Mesothelial cell of epicardium (in vitro differentiated cells): ENCODE measurements at regions not wholly inside any gene's neighbourhood (a gene's known extent, or its start where the extent isn't known, plus 50 kb on each side); places are given as distances from the start of the nearest gene placed in this dataset.
A peak's percentile ranks its signal among the peaks of the same experiment; 100 is the strongest.
"Not testable (repeated sequence)": the region's sequence is repeated elsewhere in the genome, so short reads cannot be mapped to it uniquely, and the experiment has no call there.

Source experiments
- DNase-seq, 2 experiments: peaks; one replicate each; pipeline ENCODE4 v3.0.0; 2021; ENCODE audit warnings: low spot score in 2 of 2; ENCODE audit not compliant: unreplicated experiment in 2 of 2
- H3K27ac Mint-ChIP-seq: 2 replicates; pipeline ENCODE4 v1.8.0; 2021; ENCODE audit warnings: mixed read lengths
- H3K27me3 Mint-ChIP-seq: 2 replicates; pipeline ENCODE4 v1.8.0; 2021; ENCODE audit warnings: low read depth, mixed read lengths
- H3K36me3 Mint-ChIP-seq: 2 replicates; pipeline ENCODE4 v1.8.0; 2021; ENCODE audit warnings: mixed read lengths
- H3K4me1 Mint-ChIP-seq: 2 replicates; pipeline ENCODE4 v1.8.0; 2021; ENCODE audit warnings: mixed read lengths
- H3K4me3 Mint-ChIP-seq: 2 replicates; pipeline ENCODE4 v1.8.0; 2021; ENCODE audit warnings: mild to moderate bottlenecking, moderate library complexity, mixed read lengths
- H3K9me3 Mint-ChIP-seq: 2 replicates; pipeline ENCODE4 v1.8.0; 2021; ENCODE audit warnings: mixed read lengths
- TF ChIP-seq, protein P1 (sequence below): fragments of 200-600 bp; sonication (generic); IDR thresholded peaks from one replicate; pipeline ENCODE4 v1.5.0; 2021; ENCODE audit warnings: antibody characterized with exemption; ENCODE audit not compliant: unreplicated experiment

DNA sequence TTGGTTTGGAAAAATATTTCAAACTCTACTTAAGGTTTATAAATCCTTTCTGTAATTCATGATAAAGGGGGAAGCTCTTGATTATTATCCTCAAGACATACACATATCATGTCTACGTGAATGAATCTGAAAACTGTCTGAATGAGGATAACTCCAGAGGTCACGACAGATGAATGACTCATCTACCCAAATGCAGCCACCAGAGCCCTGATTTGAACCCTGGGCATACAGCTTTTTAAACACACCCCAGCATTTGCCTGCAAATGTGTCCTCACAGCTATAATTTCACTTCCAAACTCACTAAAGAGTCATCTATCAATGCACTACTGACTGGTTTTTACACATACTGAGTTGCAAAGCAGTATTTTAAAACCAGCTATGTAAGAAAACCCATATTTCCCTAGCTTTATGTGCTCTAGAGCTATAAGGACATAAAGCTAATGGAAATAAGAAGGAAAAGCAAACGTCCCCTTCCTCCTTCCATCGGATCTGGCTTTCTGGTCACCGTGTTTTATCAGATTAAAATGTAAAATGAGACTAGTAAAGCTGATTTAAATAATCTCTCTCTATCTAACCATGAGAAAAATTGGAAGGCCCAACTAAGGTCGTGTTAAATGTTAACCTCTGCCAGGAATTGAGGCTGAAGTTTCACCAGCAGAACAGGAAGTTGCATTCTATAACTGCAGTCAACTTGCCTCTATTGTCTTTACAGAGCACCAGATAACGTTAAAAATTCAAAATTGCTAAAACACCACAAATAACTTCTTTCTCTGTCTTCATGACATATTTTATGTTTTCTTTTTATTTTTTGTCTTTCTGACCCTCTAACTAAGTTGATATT is 63.1 kb upstream of the SPP1 start:
- no peak for DNase-seq
- TF ChIP-seq, protein P1, sequence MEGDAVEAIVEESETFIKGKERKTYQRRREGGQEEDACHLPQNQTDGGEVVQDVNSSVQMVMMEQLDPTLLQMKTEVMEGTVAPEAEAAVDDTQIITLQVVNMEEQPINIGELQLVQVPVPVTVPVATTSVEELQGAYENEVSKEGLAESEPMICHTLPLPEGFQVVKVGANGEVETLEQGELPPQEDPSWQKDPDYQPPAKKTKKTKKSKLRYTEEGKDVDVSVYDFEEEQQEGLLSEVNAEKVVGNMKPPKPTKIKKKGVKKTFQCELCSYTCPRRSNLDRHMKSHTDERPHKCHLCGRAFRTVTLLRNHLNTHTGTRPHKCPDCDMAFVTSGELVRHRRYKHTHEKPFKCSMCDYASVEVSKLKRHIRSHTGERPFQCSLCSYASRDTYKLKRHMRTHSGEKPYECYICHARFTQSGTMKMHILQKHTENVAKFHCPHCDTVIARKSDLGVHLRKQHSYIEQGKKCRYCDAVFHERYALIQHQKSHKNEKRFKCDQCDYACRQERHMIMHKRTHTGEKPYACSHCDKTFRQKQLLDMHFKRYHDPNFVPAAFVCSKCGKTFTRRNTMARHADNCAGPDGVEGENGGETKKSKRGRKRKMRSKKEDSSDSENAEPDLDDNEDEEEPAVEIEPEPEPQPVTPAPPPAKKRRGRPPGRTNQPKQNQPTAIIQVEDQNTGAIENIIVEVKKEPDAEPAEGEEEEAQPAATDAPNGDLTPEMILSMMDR = no peak
- peak overlapping the region; percentile 92 for H3K27ac Mint-ChIP-seq
- peaks cover 58% of the 10 kb centered on the region for H3K4me1 Mint-ChIP-seq
- no peak overlapping the region for H3K4me3 Mint-ChIP-seq
- no peaks in the 10 kb centered on the region for H3K36me3 Mint-ChIP-seq
- no peaks in the 10 kb centered on the region for H3K27me3 Mint-ChIP-seq
- H3K9me3 Mint-ChIP-seq = no peaks in the 10 kb centered on the region

DNA sequence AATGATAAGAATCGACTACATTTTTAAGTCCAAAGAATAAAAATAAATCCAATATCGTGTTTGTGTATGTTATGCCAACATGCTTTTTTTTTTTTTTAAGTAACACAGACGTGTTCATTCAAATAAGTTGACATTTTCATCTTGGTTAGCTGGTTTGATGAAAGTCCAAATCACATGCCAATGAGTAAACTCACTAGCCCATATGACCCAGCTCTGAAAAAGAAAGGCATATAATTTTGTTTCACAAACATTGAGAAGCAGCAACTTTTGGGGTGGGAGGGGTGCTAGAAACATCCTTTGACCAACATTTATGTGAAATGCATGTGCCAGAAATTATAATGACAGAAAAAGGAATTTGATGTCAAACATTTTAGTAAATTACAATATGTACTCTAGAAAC is 61.6 kb upstream of the SPP1 start:
- Mint-ChIP-seq H3K4me3 (no peak overlapping the region), H3K27me3 (no peaks in the 10 kb centered on the region), H3K9me3 (no peaks in the 10 kb centered on the region), H3K4me1 (peaks cover 57% of the 10 kb centered on the region), H3K36me3 (no peaks in the 10 kb centered on the region), H3K27ac (no peak overlapping the region)
- DNase-seq = no peak
- TF ChIP-seq, protein P1 = no peak

DNA sequence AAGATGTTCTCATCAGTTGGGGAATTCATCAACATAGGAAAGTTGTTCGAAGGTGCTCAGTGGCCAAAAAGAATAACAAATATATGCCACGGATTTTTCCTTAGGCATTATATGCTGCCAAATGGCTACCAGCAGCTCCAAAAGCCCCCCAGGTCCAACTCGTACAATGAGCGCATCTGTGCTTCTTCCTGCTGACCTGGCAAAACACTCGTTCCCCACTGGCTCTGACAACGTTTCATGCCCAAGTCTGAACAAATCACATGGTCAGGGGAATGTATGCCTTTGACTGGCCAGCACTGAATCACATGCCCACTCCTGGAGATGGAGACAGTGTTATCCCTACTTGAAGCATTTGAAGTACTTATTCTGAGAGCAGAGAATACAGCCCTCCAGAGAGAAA is 59.9 kb upstream of the SPP1 start:
- Mint-ChIP-seq H3K36me3 (no peaks in the 10 kb centered on the region), H3K4me1 (peaks cover 58% of the 10 kb centered on the region), H3K4me3 (no peak overlapping the region), H3K9me3 (no peaks in the 10 kb centered on the region), H3K27ac (no peak overlapping the region), H3K27me3 (no peaks in the 10 kb centered on the region)
- DNase-seq = no peak
- TF ChIP-seq, protein P1 = no peak

DNA sequence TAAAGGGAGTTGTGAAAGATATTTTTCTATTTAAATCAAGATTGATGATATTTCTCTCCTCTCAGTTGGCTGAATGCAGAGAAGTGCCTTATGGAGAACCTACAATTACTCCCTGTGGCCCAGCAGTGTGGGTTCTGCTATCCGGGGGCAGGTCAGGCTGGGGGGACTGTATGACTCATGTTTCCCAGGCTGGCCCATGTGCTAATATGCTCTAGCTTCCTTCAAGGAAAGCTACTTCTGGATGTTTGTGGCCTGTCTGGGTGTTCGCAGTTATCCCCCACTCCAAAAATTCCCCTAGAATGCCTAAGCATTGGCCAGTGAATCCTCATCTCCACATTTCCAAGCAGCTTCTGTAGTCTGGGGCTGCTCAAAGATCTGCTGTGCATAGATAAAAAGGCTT is 58.9 kb upstream of the SPP1 start:
- H3K27ac Mint-ChIP-seq = peak overlapping the region; percentile 31
- TF ChIP-seq, protein P1 = no peak
- H3K4me1 Mint-ChIP-seq = peaks cover 56% of the 10 kb centered on the region
- no peaks in the 10 kb centered on the region for H3K9me3 Mint-ChIP-seq
- no peaks in the 10 kb centered on the region for H3K36me3 Mint-ChIP-seq
- peaks cover 1% of the 10 kb centered on the region for H3K27me3 Mint-ChIP-seq
- H3K4me3 Mint-ChIP-seq = no peak overlapping the region
- no peak for DNase-seq

DNA sequence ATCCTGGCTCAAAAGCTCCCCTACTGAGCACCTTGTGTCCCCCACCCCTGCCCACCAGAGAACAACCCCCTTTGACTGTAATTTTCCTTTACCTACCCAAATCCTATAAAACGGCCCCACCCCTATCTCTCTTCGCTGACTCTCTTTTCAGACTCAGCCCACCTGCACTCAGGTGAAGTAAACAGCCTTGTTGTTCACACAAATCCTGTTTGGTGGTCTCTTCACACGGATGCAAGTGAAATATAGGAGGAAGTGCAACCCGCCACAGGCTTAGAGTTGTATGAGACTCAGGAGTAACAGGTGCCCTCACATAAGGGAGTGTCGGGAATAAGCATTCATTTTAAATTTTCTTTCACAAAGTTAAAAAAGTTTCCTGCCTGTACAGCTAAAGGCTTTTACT is 57.6 kb upstream of the SPP1 start:
- DNase-seq, H3K9me3 Mint-ChIP-seq, H3K36me3 Mint-ChIP-seq, H3K4me3 Mint-ChIP-seq: not testable (repeated sequence)
- Mint-ChIP-seq H3K4me1 (peaks cover 52% of the 10 kb centered on the region), H3K27ac (peak overlapping the region; percentile 31), H3K27me3 (peaks cover 14% of the 10 kb centered on the region)

DNA sequence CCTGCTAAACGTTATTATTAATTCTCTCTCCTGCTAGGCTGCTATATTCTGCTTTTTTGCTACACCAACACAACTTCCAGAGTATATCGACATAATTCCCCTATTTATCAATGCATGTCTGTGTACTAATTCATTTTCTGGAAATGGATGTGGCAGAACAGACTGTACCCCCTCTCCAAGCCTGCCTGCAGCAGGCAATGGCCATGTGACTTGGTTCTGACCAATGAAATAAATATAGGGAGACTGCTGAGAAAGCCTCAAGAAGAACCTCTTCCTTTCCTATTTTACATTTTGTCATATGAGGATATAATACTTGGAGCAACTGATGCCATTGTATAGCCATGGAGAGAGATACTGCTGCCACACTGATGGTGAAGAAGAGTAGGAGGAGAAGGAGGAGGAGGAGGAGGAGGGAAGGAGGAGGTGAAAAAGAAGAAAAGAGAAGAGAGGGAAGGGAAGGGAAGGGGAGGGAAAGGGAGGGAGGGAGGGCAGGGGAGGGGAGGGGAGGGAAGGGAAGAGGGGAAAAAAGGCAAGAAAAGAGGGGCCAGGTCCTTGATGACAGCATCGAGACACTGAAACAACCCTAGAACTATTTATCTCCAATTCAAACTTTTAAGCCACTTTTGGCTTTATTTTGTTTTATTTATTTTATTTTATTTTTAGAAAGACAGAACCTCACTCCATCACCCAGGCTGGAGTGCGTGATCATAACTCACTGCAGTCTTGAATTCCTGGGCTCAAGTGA is 57.0 kb upstream of the SPP1 start:
- peaks cover 53% of the 10 kb centered on the region for H3K4me1 Mint-ChIP-seq
- H3K4me3 Mint-ChIP-seq = no peak overlapping the region
- TF ChIP-seq, protein P1 = no peak
- H3K27me3 Mint-ChIP-seq = peaks cover 20% of the 10 kb centered on the region
- no peaks in the 10 kb centered on the region for H3K36me3 Mint-ChIP-seq
- DNase-seq = no peak
- H3K27ac Mint-ChIP-seq = peak overlapping the region; percentile 58
- H3K9me3 Mint-ChIP-seq = no peaks in the 10 kb centered on the region

DNA sequence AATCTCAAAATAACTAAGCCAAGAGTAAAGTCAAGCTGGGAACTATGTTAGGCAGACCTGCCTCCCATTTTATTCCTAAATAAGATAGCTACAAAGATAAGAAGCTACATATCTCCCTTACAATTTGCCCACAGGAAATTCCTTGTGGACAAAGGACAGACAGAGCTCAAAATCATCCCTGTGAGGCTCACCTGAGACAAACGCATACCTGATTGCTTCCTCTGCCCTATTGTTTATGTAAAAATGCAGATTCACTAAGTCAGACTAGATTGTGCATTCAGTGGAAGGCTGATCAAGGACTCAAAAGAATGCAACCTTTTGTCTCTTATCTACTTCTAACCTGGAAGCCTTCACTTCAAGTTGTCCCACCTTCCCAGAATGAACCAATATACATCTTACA is 56.2 kb upstream of the SPP1 start:
- Mint-ChIP-seq H3K4me1 (peaks cover 54% of the 10 kb centered on the region), H3K27ac (peak overlapping the region; percentile 30), H3K27me3 (peaks cover 25% of the 10 kb centered on the region)
- not testable (repeated sequence) for DNase-seq, H3K36me3 Mint-ChIP-seq, H3K4me3 Mint-ChIP-seq, H3K9me3 Mint-ChIP-seq
